Hematopoietic multipotent progenitor cell treated with erythropoietin and hydrocortisone succinate and interleukin-3 and kit ligand, for 8 days (in vitro differentiated cells): ENCODE measurements at regions not wholly inside any gene's neighbourhood (a gene's known extent, or its start where the extent isn't known, plus 50 kb on each side); places are given as distances from the start of the nearest gene placed in this dataset.

Experiments
- DNase-seq: peaks from one replicate; pipeline ENCODE4 v3.0.0-alpha.2; 2015

DNA sequence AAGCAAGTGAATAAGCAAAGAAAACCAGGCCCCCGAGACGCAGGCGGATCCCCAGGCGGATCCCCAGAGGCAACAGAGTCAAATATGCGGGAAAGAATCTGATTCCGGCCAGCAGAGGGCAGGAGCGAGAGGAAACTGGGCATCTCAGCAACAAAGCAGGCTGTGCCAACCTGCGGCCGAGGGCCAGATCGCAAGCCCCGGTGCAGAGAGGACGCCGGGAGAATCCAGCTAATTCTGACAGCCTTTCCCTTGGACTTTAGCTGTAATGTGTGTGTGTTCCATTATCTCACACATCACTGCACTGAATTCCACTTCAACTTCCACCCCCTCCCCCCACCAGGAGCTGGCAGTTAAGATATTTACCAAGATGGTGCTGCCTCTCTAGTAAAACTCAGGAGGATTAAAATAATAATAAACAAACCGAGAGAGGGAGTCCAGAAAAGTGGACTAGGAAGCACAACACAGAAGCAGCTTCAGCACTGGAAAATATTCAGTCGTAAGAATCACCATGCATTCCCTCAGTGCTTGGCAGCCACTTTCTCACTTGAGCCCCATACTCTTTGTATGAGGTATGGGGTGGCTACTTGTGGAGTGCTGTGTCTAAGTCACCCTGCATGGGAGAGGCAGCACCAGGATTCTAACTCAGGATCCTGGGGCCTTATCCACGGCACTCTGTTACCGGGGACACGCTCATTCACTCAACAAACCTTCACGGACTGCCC, 66.2 kb upstream of the SNX9 start:
- DNase-seq = peak; percentile 86

DNA sequence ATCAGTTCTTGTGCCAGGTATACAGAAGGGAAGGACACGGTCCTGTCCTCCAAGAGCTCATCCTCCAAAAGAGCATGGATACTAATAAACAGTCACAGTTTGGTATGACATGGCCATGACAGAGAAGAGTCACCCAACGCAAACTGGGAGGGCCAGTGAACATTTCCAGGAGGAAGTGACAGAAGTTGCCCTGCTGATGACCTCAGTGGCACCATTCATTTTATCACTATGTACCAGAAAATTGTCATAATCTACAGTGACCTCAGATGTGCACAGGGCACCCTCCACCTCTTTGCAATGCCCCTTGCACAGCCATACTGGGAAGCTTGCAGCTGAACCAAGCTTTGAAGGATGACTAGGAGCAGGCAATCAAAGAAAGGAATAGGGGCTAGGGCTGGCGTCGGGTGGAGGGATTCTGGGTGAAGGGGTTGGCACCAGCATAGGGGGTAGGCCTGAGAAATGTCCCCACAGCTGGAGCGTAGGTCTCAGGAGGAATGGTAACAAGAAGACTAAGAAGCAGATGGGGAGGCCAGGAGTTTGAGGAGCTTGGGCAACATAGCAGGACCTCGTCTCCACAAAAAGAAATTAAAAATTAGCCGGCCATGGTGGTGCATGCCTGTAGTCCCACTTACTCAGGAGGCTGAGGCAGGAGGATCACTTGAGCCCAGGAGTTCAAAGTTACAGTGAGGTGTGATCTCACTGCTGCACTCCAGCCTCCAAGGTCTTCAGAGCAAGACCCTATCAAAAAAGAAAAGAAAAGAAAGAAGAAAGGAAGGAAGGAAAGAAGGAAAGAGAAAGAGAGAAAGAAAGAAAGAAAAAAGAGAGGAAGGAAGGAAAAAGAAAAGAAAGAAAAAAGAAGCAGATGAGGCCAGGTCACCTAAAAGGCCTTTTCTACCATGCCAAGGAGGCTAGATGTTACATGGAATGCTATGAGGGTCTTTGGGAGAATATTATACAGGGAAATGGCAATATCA, 65.3 kb upstream of the SNX9 start:
- no peak for DNase-seq

DNA sequence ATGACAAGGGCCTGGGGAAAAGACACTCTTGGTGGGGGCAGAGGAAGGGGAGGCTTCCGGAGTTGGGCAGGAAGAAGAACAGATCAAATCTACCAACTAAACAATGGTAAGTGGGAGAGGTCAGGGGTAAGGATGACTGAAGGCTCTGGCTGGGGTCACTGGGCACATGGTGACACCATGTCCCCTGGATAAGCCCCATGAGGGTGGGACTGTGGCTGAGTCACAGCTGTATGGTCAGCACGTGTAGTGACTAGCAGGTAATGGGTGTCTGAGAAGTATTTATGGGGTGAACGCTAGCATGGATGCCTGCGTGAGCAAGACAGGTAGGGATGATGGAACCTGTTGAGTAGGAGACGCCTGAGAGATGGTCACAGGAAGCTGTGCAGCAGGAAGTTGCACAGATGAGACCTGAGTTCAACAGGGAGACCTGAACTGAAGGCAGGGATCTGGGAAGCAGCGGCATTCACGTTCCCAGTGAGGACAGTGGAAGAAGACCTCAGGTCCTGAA, 64.5 kb upstream of the SNX9 start:
- DNase-seq = no peak

DNA sequence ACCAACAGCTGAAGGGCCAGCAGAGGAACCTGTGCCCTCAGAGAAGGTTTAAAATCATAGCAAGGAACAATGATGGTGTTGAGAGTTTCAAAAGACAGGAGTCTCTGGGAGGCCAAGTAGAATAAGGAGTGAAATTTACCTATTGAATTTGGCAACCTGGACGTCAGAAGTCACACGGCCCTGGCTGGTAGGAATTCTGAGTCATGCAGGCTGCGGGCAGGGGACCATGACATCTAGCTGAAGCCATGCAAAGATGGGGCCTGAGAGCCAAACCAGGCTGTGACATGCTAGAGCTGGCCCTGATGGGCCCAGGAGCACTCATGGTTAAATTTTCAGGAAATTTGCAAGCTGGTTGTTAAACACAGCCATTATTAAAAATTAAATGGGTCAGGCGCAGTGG, 64.0 kb upstream of the SNX9 start:
- no peak for DNase-seq

DNA sequence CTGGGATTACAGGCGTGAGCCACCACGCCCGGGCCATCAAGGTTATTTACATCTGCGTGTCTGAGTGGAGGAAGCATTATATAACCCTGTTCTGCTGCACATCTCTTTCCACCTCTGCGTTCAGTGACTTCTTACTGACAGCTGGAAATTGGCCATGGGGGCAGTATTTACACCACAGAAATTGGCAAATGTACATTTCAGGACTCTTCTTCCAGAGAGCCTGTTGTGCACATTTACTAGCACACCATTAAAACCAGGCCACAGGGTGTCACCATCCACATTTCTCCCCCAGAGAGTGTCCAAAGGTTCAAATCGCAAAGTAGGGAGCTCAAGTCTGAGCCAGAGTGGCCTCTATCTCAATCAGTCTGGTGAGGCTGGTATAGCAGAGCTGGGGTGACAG, 62.9 kb upstream of the SNX9 start:
- DNase-seq = no peak

DNA sequence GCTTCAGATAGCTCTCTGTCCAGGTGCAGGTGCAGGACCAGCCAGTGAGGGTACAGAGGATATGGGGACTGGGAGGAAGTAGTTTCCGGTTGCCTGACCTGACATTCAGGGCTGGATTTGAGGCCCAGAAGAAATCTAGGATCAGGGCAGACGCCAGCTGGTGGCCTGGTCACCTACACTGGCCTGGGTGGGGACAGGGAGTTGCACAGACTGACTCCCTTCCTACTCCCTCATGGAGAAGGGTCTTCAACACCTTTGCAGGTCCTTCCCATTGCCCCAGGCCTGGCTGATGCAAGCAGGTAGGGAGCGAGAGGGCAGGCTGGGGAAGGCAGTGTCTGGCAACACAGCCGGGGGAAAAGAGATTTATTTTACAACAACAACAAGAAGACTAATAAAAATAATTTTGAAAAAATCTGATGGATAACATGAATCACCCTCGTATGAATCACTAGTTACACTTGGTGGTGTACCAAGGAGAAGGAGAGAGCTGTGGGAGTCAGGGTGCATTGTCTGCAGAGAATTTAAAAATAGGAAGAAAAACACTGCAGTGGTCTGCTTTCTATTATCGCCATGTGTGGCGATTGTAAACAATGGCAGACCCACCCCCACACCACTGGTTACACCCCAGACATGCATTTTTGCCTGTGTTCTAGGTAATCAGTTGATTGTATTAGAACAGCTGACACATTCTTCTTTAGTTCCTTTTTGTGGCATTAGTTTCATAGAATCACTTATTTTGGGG, 62.3 kb upstream of the SNX9 start:
- no peak for DNase-seq

DNA sequence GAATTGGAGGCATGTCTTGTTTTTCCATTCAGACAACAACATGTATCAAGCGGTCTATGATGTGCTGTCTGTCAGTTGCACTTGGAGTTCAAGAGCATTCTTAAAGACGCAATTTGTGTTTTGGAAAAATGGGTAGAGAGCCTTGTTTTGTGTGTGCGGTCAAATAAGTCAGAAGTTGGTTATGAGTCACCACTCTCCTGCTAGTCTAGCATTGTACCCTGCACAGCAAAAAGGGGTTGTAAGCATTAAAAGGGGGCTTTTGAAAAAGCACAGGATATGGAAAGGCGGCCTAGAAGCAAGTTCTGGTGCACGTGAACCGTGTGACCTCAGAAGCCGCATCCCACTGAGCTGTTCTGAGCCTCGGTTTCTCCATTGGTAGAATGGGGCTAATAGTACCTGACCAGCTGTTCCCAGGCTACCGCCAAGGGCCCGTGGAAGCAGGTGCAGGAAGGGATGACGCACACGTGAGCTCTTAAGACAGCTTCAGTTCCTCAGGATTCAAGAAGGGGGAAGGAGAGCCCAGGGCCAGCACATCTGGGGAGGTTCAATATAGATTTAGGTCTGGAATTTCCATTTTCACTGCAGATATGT, 61.6 kb upstream of the SNX9 start:
- DNase-seq = no peak

DNA sequence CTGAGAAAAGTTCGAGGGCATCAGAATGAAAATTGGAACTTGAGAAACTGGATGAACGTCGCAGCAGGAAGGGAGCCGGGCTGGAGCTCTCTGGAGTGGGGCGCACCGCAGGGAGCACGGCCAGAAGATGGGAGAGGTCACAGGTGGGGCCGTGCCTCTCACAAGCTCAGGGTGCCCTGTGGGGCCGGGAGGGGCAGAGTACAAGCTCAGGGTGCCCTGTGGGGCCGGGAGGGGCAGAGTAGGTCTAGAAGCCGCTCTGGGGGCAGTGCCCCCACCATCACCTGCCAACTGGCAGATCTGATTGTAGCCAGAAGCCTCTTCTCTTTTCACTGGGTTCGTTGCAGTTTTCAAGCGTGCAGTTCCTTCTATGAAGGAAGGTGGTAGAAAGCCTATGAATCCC, 61.1 kb upstream of the SNX9 start:
- DNase-seq = no peak

DNA sequence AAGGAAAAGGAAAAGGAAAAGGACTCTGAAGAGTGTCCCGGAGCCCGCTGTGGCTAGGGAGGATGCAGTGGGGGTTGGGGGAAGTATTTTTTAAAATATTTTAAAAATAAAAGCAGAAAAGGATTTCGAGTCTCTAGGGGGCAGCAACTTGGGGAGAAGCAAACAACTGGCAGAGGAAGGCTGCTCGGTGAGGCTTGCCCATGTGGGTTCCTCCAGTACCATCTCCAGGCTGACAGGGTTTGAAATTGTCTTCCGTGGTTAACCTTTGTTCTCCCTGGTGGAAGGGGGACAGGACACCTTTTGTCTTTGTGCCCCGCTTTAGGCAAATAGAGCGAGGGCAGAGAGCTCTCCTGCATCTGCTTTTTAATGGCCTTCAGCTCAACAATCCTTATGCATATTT, 60.4 kb upstream of the SNX9 start:
- peak; percentile 46 for DNase-seq

DNA sequence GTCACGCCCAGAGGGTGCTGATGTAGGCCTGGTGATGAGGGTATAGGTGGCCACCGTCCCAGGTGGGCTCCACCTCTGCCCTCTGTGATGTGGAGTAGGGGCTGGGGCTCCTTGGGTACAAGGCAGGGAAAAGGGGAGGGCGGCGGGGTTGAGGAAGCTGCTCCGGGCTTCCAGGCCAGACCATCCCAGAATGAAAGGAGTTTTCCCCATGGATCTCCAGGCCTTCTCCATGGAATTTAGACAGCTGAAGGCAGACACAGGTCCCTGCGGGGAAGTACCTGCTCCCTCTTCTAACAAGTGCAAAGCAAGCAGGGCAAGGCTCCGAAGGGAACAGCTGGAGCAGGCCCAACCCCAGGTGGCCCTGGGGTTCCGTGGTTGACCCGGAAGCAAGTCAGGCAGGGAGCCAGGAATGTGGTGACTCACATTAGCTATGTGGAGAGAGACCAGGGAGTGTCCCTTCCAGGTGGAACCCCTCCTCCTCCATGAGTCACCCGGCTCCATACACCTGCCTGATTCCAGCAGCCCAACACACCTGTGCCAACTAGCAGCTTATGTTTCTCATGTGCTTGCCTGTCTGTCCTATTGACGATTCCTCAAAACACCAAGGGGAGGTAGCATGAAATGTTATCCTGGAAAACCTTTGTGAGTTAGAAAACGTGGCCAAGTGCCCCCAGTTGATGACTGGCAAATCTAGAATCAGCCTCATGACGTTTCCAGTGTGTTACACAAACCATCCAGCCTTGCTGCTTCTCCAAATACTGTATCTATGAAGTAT, 59.7 kb upstream of the SNX9 start:
- DNase-seq = peak; percentile 19

DNA sequence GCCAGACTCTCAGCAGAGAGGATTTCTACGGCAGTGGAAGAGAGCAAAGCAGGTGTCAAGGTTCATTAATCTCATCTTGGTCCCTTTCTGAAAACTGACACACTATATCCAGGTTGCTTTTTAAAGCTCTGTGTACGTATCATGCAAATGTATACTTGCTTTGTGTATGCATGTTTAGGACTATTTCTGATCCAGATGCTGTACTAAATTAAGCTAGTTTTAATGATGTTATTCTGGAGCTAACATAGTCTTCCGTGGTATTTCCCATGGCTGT, 59.2 kb upstream of the SNX9 start:
- no peak for DNase-seq

DNA sequence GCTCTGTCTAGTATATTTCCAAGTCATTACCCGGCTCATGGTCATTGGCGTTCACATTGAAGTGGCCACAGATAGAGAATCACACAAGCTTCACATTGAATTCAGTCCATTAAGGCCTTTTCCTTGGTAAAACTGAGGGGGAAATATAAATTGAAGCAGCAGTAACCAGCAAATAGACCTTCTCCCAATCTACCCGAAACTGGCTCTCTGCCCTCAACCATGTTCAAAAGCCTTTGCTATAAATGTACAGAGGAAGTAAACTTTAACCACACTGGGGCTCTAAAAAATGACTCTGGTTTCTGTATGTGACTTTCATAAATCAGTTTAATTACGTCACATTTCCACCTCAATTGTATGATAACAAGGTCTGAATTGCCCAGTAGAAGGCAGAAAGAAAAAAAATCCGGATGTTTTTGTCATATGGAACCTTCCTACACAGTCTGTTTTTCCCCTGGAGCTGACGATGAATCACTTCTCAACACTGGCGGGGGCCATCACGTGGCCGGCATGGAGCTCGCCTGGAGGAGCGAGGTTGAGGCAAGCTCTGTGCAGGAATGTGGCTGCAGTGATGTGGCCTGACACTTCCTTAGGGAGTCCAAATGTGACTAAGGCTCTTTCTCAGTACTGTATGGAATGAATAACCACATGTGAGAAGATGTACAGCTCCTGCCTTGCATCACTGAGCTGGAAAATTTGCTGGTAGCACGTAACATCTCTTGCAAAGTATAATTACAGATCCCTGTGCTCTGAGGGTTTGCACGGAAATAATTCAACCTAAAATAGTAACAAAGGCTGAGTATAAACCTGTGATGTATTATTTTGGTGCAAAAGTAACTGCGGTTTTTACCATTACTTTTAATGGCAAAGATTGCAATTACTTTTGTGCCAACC, 58.6 kb upstream of the SNX9 start:
- DNase-seq = peak; percentile 28

DNA sequence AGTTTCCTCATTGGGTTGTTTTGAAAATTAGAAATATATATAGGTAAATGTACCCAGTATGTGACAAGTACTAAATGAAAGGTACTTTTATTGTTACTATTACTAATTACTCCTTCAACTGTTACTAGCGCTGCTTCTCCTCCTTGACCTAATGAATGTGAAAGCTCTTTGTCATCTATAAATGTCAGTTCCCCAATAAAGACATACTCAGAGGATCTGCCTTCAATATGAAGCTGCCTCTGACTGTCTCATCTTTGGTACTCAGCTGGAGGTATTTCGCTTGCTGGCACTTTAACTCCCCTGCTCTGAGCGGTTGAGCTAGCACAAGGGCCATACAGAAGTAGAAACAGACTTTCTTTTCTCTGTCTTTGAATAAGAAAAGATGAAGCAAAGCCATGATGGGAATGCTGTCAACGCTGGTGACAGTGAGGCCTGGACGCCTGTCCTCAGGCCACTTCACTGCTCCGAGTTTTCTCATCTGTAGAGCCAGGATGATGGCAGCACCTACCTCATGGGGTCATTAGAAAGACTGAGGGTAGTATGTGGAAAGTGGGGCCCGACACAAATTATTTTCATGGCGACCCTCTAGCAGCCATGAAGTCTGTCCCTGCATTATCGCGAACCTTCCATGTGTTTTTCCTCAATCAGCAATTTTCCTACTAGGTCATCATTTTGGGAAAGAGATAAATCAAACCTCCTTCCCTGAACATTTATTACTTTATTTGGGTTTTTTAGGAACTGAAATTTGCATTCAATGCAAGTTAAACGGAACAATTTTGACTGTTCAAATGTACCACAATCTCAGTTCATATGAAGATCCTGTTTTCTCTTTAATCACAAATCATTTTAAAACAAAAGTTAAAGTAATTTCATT, 55.9 kb upstream of the SNX9 start:
- no peak for DNase-seq

DNA sequence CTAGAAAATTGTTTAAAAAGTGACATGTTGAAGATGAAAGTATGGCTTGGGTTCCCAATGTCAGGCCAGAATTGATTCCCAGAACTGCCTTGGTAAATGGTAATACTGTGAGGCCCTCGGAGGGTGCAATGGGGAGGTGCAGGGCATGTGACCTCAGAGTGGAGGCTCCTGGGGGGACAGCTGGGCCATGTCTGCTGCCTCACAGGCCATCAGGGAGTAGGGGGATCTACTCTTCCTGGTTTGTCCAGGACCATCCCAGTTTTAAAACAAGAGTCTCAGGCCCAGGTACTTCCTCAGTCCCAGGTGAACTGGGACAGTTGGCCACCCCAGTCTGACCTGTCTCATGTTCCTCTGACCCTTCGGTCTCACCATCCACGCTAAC, 55.3 kb upstream of the SNX9 start:
- no peak for DNase-seq

DNA sequence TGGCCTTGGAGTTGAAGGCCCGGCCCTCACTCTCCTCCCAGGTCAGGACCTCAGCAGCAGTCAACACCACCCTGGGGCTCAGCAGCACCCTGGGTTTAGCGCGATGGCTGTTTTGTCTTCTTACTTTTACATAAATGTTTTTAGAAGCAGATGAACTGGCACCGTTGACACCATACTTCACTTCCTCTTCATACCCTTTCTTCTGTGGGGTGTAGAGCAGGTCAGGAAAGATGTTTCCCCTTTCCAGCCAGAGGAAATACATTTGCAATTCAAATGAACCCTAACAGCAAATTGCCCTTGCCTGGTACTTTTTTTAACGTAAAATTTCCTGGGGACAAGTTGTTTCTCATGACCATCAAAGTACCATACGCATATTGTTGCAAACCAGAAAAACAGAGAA, 54.7 kb upstream of the SNX9 start:
- DNase-seq = no peak

DNA sequence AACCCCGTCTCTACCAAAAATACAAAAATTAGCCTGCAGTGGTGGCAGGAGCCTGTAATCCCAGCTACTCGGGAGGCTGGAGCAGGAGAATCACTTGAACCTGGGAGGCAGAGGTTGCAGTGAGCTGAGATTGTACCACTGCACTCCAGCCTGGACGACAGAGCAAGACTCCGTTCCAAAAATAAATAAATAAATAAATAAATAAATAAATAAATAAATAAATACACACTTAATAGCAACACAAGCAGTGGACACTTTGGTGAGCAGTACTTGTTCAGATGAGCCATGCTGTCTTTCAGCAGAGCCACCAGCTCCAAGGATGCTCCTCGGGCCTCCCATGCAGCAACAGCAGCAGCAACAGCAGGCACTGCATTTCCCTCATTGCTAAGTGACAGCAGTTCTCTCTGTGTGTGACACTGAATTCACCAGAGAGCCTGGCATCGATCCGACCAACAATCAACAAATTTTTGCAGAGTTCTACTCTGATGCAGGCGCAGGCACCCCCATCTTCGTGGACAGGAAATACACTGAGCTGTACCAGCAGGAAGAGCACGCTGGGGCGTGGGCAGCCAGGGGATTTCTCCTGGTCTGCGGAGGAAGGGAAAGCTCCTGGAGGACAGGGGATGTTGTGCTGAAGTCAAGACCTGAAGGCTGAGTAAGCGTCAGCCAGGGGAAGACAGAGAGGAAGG, 54.0 kb upstream of the SNX9 start:
- DNase-seq = no peak

DNA sequence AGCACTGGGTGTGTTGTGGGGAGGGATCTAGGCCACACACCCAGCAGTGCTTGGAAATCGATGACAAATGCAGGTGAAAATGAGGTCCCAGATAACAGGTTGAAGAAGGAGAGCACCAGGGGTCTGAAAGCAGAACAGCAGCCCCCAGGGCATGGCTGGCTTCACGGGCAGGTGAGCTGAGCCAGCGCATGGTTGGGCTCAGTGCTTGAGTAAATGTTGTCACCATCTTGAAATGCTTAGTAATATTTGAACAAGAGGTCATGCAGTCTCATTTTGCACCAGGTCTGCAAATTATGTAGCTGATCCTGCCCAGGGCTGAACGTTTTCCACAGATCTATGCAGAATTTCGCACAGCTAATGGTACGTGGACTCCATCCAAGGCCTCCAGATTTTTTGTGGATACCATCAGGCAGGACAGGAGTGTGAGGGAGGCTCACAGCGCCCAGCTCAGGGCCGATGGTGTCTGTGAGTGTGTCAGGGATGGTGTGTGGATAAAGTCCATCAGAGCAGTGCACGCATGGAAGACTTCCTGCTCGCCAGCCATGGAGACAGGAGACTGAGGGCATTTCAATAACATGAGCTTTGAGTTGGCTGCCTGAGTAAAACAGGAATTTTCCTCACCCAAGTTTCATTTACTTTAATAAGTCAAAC, 53.1 kb upstream of the SNX9 start:
- DNase-seq = no peak

DNA sequence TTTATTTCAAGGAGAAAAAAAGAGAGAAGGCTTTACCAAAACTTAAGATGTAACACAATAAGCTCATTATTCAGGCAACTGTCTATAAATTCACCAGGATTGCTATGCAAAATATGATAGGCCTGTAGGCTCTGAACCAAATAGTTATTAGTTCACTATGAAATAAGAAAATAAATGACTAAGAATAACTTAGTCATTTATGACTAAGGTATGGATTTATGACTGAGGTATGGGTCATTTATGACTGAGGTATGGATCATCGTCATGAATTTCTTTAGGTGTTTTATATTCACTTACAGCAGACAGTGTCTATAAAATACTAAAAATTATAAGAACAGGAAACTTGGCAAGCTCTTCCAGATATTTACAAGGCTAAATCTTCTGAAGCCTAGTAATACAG, 52.1 kb upstream of the SNX9 start:
- DNase-seq = no peak

DNA sequence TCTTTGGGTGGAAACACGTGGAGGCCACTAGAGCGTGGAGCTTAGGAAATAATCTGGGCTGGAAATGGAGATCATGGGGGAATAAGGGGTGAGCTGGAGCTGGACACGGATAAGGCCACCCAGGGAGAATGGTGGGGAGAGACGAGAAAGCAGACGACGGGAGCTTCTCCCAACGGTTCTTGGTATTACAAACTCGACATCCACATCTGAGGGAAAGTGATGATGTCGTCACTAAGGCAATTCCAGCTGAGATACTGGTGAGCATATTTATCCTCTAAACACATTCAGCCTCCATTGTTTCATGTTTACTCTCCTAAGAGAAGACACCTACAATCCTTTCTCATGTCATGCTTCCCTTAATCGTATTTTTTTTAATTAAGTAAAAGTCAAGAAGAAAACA, 50.2 kb upstream of the SNX9 start:
- DNase-seq = no peak
